GM18909 (cell line): ENCODE measurements at regions not wholly inside any gene's neighbourhood (a gene's known extent, or its start where the extent isn't known, plus 50 kb on each side); places are given as distances from the start of the nearest gene placed in this dataset.

Experiments used
- ATAC-seq: cut with Tn5 transposase; IDR thresholded peaks from one replicate; pipeline ENCODE4 v1.9.1; 2021; ENCODE audit warnings: mild to moderate bottlenecking; ENCODE audit not compliant: unreplicated experiment, poor library complexity

- ATAC-seq = no peak
Measured at GRCh38 chr7:15891151-15891881, 204.8 kb upstream of the MEOX2 start.

- ATAC-seq = no peak
Measured at GRCh38 chr7:15889507-15889906, 203.0 kb upstream of the MEOX2 start.

- ATAC-seq = no peak
Measured at GRCh38 chr7:15888090-15888489, 201.6 kb upstream of the MEOX2 start.

GRCh38 chr7:15886626-15887025 is 200.1 kb upstream of the MEOX2 start:
- ATAC-seq = no peak

DNA sequence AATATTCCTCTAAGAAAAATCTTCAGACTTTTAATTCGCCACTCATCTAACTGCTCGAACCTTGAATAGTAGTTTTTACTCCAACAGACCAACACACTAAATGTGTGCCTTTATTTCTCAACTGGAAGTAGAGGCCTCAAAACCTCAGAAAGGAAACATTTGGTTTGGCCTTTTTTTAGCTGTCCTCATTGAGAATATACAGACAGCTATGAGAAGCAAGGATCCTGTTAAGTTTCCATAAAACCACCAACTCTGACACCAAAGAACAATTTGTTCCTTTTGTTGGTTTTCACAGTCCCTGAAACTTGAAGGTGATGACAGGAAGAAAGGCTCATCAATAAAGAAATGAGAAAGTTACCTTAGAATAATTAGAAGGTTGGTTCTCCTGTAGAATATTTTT is 199.2 kb upstream of the MEOX2 start:
- no peak for ATAC-seq

DNA sequence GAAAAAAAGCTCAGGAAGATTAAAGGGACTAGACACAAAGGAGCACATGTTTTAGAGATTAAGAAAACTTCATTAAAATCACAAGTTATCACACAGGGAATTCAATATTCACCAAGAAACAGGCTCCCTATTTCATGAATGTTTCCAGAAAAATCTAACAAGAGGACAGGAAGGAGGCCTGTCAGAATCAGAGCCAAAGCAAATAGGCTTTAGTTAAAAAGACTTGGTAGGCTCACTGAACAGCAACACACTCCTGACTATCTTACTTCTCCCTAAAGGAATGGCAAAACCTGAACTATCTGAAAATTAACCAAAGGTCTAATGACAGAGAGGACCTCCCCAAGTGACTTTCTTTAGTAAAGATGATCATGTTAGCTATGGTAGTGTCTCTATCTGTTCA is 188.3 kb upstream of the MEOX2 start:
- no peak for ATAC-seq

- no peak for ATAC-seq
Measured at GRCh38 chr7:15870347-15870746, 183.9 kb upstream of the MEOX2 start.

DNA sequence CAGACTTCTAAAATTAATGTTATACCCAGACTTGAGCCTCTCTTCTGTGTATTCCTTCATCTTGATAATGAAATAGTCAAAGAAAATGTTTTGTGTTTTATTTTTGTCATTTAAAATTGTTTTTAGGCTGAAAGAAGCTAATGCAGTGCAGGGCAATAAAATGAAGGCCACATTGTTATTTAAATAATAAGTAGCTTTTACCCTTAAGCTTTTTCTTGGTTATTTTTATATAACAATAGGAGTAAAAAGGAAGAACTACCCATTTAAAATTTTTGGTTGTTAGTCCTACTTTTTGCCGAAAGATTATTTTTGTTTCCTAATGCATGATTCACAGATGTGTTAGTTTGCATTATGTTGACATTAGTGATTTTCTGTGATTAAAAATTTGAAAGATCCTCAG is 181.0 kb upstream of the MEOX2 start:
- ATAC-seq = no peak

DNA sequence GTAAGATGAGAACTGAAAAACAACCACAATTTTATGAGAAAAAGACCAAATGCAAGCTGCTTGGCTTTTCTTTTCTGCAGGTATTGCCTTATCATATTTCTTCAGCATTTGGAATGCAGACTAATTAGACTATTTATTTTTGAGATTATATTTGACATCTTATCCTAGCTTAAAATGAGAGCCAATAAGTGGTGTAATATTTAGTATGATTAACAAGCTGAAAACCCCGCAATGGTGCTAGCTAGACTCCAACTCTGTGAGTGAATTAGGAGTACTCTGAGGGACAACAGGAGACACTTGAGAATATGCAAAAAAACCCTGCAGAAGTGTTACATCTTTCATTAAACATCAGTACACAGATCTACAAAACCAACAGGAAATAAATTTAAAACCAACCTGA is 180.3 kb upstream of the MEOX2 start:
- ATAC-seq = no peak

- no peak for ATAC-seq
Measured at GRCh38 chr7:15864626-15864991, 178.1 kb upstream of the MEOX2 start.

GRCh38 chr7:15863951-15864625 is 177.6 kb upstream of the MEOX2 start:
- no peak for ATAC-seq

DNA sequence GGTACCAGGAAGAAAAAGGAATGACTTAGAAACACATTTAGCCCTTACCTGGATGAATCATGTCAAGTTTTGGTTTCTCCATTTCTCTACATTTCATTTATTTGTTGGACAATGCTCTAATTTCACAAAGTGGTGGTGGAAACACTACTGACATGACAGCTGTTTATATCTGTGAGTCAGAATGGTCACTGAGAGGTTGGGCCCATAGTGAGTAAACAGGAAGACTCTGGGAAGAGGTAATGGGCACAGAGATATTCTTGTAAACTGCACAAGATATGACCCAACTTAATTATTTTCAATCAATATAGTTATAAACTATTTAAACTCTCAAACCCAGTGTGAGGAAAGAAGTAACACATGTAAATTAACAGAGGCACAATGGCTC is 176.3 kb upstream of the MEOX2 start:
- no peak for ATAC-seq

DNA sequence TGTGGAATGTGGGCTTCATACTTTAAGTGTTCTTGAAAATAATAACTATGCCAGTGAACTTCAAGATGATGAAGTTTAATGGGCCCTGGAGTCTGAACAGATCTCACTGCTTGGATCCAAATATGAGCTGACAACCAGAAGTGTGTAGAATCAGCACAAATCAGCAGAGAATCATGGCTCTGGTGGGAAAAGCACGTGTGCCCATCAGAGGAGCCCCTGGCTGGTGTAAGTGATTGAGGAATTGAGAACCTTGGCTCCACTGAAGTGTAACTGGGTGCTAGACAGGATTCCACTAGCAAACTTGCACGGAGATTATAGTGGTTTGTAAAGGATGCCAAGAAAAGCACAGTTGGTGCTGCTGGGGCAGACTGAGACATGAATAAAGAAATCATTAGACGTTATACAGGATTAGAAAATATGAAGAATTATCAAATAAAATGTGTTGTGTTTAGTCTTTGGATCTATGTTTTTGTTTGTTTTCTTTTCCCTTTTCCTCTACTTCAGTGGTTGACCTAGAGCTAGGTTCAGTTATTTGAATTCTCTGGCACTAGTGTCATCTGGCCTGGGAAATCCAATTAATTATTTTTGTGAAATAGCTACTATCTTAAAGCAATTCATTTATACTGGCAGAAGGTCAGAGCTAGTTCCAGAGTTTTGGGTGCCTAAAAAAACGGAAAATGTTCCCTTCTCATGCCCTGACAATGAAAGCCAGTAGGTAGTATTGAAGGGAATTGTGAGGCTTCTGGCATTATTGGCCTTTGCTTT is 175.7 kb upstream of the MEOX2 start:
- ATAC-seq = no peak

GRCh38 chr7:15860264-15860949 is 173.9 kb upstream of the MEOX2 start:
- ATAC-seq = no peak

- no peak for ATAC-seq
Measured at GRCh38 chr7:15857026-15857425, 170.5 kb upstream of the MEOX2 start.

GRCh38 chr7:15856311-15856710 is 169.8 kb upstream of the MEOX2 start:
- ATAC-seq = no peak

DNA sequence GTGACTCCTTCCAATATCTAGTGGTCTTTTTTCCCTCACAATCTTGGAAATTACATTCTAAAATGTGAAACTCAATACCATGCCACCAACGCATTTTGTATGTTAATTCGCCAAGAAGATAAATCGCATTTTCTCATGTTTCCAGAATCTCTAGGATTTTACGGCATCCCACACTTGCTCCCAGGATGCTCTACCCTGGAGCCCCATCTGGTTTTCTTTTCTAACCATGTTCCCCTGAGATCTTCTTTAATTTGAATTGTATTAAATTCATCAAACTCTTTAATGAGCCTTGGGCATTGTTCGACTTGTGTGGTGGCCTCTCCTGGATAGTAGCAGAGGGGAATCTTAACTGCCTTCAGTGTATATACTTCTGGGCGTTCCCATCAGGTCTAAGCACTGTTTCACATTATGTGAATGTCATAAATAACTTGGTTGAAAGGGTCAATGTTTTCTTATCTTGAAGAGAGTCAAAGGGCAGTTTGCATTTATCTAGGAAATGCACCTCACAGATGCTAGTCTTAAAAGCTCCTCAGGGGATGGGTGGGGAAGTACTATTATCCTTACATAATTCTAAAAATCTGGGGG is 169.1 kb upstream of the MEOX2 start:
- no peak for ATAC-seq

GRCh38 chr7:15854841-15855524 is 168.5 kb upstream of the MEOX2 start:
- ATAC-seq = no peak

DNA sequence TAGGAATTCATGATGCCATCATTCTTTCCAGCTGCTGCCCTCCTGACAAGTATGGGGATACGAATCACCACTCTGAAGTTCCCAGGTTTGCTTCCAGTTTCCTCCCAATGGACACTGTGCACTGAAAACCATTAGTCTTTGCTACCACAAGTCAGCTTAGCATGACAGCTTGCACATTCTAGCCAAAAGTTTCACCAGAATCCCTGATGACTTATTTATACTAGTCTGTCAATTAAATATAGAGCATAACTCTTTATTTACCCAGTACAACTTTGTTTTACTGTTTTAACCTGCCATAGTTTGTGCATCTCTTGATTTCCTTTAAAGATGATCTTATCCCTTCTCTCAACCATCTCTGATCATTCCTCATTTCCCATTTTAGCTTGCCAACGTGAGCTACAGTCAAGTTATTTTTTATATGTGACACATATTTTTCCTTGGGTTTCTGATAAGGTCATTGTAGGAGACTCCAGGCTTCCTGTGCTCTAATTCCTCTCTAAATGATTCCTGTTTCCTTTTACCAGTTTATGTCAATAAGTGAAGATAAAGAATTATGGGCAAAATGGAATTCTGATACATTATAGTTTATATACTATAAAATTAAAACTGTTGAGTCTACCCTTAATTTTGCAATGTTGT is 167.5 kb upstream of the MEOX2 start:
- no peak for ATAC-seq

DNA sequence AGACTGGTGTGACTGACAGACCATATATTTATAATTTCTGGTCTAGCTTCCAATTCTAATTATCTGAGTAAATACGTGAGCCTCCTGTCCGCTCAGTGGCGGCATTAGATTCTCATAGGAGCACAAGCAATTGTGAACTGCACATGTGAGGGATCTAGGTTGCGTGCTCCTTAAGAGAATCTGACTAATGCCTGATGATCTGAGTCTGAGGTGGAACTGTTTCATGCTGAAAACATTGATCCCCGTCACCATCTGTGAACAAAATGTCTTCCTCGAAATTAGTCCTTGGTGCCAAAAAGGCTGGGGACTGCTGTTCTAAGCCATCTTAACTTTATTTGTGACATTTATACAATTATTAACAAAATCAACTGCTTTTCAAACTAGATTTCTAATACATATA is 164.7 kb upstream of the MEOX2 start:
- ATAC-seq = no peak
